Daoy (cell line): ENCODE measurements at regions not wholly inside any gene's neighbourhood (a gene's known extent, or its start where the extent isn't known, plus 50 kb on each side); places are given as distances from the start of the nearest gene placed in this dataset.
A peak's percentile ranks its signal among the peaks of the same experiment; 100 is the strongest.

Source experiments
- DNase-seq: peaks from one replicate; pipeline ENCODE4 v3.0.0-alpha.2; 2015; ENCODE audit warnings: low read depth

DNA sequence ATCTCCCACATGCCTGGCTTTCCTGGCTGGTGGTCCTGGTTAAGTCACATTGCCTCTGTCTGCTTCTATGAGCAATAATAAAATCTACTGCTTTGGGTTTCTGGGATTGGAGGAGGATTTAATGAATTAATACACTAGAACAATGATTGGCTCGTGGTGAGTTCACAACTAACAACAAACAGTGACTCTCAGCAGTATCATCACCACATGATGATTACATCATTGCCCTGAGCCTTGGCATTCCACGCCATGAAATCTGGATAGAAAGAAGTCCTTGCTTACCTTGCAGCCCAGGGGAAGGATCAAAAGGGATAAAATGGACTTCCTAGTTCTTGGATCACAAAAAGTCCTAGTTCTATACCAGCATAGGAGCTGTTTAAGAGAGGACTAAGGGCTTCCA, 1069.0 kb downstream of the VRK1 start:
- no peak for DNase-seq

DNA sequence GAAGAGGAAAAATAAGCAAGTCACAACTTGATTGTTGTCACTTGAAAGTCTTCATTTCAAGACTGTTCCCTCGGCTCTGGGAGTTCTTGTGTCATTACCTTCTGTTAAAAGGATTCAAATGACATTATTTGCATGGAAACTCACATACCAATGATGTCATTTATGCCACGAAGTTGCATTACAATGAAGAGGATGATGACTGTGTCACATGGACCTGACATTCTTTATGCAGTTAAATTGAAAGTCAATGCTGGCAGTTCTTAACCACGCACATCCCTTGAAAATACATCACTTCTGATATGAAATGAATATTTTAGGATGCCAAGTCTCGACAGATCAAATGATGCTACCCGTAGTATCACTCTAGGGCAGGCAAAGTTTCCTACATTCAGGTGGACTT, 1069.5 kb downstream of the VRK1 start:
- DNase-seq = no peak

DNA sequence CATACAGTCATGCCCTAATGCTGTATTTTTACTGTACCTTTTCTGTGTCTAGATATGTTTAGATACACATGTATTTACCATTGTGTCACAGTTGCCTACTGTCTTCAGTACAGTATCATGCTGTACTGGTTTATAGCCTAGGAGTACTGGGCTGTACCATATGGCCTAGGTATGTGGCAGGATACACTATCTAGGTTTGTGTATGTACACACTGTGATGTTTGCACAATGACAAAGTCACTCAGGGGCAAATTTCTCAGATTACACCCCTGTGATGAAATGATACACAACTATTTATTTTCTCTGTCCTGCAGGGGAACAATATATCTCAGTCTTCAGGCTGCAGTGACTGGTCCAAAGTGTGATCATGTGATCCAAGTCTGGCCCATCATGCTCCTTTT, 1076.1 kb downstream of the VRK1 start:
- no peak for DNase-seq

DNA sequence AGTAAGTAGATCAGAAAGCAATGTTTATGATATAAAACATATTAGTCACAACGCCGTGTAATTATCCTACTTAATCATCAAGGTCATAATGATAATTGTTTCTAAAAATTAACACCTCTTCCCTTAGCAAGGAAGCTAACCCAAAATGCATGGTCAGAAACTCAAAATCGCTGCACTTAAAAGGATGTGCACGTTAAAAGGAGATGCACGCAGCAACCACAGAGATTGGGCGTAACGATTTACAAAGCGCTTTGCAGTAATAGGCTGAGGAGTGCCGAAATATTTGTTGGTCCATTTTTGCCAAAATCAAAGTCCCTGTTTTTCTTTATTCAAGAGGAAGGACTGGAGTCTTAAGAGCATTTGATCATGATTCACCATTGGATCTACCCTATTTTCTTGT, 1077.2 kb downstream of the VRK1 start:
- DNase-seq = no peak

DNA sequence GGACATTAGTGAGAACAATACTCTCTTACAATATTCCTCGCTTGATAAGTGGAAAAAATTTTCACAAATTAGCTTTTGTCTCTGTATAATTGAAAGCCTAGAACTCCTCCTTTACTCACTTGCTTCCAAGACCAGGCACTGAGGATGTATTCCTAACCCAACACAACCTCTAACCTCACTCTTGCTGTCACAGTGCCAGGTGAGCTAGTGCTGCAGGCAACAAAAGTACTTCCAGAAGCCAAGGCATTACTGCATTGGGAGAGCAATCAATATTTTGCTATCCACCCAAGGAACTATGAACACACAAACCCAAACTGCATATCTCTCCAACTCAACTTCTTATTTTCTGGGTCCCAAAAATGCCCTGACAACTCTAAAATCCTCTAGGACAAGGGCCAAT, 1081.0 kb downstream of the VRK1 start:
- no peak for DNase-seq

DNA sequence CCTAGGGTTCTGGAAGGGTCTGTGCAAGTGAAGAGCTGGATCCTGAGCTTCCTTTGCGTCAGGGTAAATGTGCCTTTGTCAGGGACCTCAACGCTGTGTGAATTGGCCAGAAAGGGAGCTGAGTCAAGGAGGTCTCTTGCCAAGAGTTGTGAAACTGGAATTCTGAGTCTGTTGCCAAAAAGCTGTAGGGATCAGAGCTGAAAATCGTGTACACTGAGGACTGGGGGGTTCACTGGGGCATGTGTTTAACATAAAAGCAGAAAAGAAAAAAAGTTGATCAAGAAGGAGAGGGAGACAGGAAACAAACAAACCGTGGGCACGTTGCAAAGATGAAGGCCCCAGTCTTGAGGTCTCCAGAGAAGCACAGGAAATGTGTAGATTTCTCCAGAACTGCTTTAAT, 1081.5 kb downstream of the VRK1 start:
- no peak for DNase-seq

DNA sequence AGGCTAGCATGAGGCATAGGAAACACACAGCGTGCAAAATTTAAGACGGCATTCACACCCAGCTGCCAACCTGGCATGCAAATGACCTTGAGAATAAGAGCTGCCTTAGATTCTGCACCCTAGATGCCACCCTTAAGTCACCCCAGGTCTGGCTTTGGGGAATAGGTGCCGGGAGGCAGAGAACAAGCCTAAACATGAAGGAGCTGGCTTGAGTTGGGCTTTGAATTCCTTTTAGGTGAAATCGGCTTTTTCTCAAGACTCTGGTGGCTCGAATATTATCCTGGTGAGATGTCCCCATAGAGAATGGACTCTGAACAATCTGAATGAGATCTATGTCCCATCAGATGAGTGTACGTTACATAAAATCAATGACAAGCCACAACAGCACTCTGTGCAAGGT, 1090.5 kb downstream of the VRK1 start:
- no peak for DNase-seq

DNA sequence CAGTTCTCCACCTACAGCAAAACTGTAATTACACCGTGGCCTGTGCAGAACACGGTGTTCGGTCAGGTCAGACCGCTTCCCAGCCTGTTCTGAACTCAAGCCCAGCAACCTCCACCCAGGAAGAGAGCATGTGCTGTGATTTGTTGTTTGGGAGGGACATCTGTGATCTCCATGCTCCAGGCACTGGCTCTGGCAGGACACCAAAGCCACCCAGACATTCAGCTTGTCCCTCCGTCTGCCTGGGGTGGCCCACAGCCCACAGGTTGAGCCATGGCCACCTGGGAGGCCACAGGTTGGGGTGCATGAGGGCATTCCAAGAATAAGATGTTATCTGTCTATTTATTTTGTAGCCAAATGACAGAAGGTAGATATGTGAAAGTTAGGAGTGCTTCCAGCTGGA, 1091.1 kb downstream of the VRK1 start:
- DNase-seq = no peak

DNA sequence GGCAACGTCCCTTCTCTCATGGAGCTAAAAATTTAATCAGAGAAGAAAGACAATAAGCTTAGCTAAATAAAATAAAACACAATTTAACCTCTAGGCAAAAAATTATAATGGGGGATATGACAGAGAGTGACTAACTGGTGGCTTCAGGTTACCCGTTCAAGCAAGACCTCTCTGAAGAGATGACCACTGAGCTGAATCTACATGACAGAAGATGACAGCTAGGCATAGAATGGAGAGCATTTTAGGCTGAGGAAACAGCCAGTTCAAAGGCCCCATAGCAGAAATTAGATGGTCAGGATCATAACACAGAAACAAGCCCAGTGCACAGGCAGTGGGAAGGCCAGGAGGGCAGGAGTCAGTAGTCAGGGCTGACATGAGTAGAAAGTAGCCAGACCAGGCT, 1094.3 kb downstream of the VRK1 start:
- no peak for DNase-seq

DNA sequence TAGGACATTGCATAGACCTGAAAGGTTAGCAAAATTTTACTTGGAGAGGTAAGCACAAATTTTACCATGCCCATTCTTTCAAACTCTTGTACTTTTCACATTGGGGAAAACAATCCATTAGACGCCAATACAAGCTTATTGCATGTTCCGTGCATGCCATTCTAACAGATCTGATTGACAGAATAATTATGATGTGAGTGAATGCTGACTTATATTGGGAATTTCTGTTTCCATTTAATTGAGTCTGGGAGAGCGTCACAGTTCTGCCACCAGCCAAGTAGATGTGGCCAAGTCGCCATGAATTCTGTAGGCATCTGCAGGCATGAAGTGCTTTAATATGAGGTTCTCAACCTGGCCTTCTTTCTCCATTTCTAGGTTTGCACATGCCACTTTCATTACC, 1097.4 kb downstream of the VRK1 start:
- no peak for DNase-seq

DNA sequence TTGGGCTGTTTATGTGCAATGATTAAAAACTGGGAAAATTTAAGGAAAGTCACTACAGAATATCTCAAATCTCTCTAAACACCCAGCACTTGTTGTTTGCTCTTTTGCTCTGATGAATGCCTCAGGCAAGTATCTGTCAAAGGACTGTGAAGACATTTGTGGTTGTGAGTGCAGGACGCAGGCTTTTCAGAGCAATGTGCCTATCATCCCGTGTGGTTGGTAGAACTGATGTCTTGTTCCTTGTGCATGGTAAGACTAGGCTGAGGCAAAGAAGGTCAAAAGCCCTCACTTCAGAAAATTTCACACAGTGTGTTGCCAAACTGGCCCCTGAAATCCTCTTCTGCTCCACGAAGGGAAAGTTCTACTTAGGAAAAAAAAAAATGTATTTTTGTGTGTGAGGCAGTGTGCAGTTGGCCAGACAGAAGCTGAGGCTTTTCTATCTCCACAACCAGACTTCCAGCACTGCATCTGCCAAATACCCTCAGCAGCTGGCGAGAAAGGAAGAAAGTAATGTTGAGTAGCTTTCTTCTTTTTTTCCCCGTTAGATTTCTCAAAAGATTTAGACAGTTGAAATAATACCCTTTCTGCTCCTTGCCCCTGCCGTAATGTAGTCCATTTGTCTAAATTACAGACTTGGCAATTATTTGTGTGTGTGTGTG, 1103.1 kb downstream of the VRK1 start:
- no peak for DNase-seq

DNA sequence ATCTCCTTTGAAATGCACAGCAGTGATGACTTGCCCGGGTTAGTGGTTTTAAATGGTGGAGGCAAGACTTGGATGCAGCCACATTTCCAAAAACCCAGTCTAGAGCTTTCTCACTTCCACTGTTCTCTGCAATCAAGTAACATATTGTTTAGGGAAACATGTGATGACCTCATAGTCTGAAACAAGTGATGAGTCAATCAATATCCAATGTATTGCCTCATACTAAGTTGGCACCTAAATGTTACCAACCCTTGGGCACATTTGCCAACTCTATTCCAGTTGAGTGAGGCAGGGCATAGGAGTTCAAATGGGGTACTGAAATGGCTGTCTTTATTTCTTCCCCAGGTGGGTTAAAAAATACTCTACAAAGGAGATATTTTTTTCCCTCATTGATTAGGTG, 1105.4 kb downstream of the VRK1 start:
- no peak for DNase-seq

DNA sequence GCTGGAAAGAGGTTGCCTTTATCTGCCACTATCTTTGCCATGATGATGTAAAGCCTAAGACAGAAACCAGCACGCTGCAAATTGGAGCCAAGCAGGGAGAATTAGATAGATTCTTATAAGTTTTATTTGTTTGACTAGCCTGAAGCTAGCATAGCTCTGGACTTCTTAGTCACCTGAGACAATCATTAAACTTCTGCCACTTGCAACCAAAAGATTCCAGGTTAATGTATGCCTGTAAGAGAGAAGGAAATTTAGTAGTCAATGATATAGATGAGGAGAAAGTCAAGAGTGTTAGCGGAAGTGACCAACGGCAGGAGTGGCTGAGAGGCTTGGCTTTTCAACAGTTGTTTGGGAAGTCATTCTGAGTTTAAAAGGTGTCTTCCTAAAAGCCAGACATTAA, 1106.6 kb downstream of the VRK1 start:
- no peak for DNase-seq

DNA sequence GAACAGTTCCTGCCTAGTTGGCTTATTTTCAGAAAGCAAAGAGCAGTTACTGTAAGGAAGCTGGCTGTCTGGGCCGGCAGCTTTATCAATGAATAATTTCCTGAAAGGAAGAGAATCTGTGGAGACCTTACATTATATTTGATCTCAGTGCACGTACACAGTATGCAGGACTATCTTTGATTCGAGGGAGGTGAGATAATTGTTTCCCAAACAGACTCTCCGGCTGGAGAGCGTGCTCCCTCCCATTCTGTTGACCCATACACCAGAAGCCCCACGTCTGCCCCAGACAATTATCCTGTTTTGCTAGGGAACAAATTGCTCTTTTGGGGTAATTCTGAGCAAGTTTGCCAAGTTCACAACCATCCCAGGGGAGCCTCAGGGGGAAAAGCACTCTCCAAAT, 1115.0 kb downstream of the VRK1 start:
- no peak for DNase-seq

DNA sequence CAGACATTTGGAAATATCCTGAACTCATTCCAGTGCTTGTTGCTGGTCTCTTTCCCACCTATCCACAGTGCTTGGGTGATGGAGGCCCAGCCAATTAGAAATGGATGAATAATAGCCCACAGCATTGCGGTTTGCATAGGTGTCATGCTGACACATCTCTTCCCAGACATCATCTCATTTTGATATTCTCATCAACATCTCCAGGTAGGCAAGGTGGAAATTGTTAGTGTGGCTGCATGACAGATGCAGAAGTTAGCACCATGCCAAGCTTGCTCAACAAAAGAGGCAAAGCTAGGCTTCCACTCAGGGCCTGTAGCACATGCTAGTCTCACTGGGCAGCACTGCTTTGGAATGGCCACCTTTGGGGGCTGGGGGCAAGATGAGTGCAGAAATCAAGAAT, 1118.9 kb downstream of the VRK1 start:
- DNase-seq = no peak

DNA sequence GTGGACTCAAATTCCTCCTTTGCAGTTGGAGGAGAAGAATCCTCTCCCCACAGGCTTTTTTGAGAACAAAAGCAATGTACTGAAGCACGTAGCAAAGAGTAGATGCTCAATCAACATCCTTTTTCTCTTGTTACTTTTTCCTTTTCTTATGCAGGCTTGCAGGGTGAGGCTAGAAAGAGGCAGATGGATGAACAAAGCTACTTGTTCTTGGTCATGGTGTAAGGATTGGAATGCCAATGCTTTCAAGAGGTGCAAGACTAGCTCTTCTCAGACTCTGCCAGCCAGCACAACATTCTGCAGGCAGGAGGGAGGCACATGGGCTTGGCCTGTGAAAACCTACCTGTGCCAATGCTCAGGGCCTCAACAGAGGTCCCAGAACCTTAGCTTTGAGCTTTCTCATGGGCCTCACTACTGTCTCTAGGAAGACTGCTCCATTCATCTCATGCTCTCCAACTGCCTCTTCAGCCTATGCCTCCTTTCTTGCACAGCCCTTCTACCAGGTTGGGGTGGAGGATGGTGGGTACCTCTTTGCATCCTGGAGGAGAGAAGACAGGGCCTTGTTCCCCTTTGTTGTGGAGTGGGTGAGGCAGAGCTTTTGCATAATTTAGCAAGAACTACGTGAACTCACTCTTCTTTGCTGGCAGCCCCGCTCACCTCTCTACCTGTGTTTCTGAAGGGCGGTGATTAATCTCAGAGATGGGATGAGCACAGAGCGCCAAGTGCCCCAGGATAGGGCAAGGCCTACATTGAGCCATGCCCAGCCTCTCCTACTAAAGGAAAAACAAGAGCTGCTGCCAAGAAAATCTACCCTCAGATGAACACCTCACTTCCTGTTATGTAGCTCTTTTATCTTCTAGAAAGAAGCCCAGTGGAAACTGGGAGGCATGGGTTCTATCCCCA, 1119.7 kb downstream of the VRK1 start:
- DNase-seq = no peak

DNA sequence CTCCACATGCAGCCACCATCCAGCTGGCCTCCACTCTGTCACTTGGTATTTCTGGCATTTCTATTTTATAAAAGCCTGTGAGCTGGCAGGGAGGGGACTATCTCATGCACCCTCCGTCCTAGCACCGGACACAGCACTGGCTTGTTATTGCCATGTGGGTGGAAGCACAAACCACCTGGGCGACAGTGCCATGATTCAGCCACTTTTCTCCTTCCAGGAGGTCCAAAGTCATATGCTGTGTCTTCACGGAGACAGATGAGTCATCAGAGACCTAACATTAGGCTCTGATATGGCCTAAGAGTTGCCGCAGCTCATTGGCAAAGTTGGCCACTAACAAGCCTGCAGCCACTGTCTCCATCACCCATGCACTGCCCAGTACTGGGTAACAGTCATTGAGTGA, 1123.0 kb downstream of the VRK1 start:
- peak; percentile 51 for DNase-seq

DNA sequence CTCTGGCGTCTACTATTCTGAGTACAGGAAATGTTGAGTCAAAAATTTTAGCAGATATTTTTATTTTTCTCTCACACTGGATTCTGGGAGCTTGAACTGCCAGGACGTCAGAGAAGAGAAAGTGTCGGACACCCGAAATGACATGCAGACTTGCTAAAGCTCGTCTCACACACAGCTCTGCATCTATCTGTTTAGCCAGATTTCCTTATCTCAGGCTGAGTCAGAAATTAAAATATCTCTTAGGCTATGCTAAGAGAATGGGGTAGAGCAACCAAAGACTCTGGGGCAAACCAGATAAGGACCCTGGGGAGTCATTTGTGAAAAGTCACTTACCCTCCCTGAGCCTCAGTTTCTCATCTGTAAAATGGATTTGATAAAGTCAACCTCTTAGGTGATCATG, 1124.1 kb downstream of the VRK1 start:
- DNase-seq = no peak

DNA sequence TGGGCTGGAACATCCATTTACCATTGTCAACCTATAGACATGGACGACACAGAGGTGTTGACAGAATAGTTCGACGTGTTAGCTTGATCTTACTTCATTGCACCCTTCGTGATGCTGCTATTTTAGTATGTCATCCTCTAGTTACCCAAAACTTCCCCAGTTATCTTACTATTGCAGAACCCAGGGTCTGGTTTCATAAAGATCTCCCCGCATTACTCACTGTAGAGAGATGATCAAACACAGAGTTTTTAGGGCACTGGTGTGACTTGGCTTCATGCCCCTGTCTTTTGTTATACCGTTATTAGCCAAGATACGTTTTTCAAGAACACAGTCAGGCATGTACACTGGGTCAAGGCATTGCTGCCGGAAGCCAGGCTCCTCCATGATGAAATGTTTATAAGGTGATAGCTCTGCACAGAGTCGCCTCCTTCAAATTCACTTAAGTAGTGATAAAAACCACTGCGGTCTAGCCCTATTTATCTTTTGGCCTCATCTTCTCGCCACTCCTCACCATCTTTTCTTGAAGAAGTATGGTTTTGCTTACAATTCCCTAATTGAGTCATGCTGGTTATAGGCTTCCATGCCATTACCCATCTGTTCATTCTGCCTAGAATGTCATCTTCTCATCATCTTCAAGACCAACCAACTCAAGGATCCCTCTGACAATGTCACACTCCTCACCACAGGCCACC, 1127.9 kb downstream of the VRK1 start:
- DNase-seq = no peak

DNA sequence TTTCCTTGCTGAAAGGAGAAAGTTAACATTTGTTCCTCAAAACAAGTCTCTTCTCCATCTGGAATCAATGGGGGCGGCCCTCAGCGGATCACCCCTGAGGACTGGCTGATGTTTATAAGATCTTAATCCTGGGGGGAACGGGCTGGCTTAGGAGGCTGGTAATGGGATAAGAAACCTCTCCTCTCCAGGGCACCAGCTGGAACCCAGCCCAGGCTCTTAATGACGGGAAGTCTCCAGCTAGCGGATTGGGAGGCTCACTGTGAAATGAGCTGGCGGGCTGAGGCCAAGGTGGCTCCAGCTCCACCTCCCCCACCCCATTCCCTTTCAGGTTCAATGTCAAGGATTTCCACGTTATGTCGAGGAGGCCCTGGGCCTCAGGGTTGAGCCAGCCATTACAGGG, 1133.0 kb downstream of the VRK1 start:
- peak; percentile 44 for DNase-seq

DNA sequence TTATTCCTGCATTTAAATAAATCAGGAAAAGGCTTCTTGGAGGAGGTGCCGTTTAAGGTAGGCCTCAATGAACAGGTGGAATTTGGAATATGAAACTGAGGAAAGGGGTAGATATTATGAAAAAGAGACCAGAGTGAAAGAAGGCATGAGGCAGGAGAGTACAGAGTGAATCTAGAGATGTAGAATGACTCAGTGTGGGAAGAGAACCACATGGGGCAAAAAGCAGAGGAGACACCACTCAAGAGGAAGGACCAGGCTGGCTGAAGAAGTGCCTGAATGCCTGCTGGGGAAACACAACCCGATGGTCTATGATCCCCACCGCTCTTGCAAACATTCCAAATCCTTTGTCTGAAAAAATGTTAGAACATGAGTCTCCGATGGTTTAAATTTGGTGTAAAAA, 1134.1 kb downstream of the VRK1 start:
- DNase-seq = no peak

DNA sequence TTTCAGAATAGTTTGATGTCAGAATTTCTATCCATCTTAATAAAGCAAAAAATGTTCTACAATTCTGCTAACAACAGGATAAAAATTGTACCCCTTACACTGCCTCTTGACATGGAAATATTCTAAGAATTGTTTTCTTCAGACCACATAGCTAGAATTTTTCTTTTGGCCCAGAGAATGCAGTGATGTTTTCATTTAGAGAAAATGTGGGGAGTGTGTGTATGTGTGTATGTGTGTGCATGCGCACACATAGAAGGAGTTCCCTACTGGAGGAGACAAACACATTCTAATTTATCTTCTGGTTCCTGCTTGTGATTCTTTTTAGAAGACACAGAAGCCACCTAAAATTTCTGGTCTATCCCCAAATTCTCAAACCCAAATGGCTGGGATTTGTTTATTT, 1145.7 kb downstream of the VRK1 start:
- no peak for DNase-seq

DNA sequence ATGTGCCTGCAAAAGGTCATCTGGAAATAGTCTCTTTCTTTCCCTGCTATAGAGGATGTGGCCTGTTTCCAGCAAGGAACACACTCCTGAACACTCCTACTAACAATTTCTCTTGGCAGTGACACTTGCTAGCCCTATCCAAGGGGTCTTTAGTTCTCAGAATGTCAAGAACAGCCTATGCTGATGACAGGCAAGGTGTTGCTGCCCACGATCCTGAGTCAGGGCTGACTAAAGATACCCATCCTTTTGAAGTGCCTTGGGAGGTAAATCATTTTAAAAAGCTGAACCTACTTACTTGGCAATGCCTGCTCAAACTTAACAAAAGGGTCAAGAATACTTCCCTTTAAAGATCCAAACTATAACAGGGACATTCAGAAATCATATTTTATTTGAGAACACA, 1146.4 kb downstream of the VRK1 start:
- no peak for DNase-seq
